ENCODE measurements at regions not wholly inside any gene's neighbourhood (a gene's known extent, or its start where the extent isn't known, plus 50 kb on each side); places are given as distances from the start of the nearest gene placed in this dataset.

DNA sequence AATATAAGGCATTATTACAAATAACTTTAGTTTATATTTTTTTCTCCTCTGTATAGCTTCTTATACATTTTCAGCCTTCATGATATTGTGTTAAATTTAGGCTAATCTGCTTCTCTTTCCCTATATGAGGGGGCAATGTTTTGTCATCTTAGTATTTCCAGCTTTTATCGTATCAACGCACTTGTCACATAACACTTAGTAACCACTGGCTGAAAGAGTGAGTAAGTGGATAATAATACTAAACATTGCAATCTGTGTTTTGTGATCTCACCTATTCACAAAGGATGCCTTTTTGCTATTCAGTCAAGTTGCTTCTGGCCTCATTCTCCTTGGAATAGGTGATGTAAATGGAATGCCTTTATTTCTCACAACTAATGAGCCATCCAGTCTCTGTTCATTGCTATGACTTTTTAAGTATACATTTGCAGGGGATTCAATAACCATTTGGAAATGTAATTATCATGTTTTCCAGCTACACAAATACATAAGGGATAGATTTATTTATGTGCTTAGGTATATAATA lies 260.9 kb downstream of the BMP4 start:
- no peak for DNase-seq (ENCODE audit: low read depth)
- TF ChIP-seq CTCF (conservative IDR thresholded peaks at IDR 0.05; ENCODE audit: low read depth, low read length) = no peak
- no peak overlapping the region for H3K4me3 ChIP-seq (ENCODE audit: low read length)

GRCh38 chr14:53692885-53693284 lies 263.7 kb downstream of the BMP4 start:
- DNase-seq (ENCODE audit: low read depth) = no peak
- H3K4me3 ChIP-seq (ENCODE audit: low read length) = no peak overlapping the region
- no peak for TF ChIP-seq CTCF (conservative IDR thresholded peaks at IDR 0.05; ENCODE audit: low read depth, low read length)

DNA sequence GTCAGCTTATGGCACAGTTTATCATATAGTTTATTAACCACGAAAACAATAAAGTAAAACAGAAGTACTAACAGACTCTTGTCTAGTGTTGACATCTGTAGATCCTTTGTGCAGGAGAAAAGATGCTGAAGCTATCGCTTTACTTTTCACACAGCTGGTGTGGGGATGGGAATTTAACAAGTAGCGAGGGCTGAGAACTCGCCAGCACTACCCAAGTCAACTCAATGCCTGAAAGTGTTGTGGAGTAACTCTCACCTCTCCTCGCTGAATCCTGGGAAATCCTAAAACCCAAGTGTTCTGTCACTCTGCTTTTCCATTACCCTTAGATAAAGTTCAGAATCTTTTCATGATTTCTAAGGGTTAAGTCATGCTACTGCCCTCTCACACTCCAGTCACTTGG lies 264.2 kb downstream of the BMP4 start:
- no peak for TF ChIP-seq CTCF (conservative IDR thresholded peaks at IDR 0.05; ENCODE audit: low read depth, low read length)
- H3K4me3 ChIP-seq (ENCODE audit: low read length) = no peak overlapping the region
- DNase-seq (ENCODE audit: low read depth) = no peak

DNA sequence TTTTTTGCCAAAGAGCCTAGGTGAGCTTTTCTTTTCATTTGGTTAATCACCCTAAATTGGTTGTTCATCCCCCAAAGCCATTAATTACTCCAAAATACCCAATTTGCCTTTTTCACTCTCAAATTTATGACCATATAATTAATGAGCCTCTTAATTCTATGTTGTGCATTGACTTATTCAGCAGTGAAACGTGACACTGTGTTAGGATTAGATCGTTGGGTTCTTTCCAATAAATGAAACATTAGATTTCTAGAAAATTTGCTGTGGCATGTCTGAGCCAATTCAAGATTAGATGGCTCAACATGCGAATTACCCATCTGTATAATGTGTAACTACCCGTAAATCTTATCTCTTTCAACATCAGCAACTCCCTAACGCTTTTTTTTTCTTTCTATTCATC lies 273.4 kb downstream of the BMP4 start:
- no peak overlapping the region for H3K4me3 ChIP-seq (ENCODE audit: low read length)
- DNase-seq (ENCODE audit: low read depth) = no peak
- no peak for TF ChIP-seq CTCF (conservative IDR thresholded peaks at IDR 0.05; ENCODE audit: low read depth, low read length)

DNA sequence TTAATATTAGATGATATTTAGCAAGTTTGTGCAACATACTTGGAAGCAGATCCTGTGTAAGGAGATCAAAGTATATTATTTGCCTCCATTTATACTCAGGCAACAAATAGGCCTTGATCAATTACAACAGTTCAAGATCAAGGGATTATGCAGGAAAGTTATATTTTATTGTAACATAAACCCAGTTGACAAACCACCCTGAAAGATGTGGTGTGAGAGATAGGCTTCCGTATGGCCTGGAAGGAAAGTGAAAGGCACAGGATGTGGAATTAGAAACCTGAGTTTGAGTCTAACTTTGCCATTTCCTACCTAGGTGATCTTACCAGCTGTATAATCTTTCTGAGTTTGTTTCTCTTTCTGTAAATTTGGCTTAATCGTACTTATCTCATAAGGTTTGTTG lies 284.1 kb downstream of the BMP4 start:
- DNase-seq (ENCODE audit: low read depth) = no peak
- TF ChIP-seq CTCF (conservative IDR thresholded peaks at IDR 0.05; ENCODE audit: low read depth, low read length) = no peak

DNA sequence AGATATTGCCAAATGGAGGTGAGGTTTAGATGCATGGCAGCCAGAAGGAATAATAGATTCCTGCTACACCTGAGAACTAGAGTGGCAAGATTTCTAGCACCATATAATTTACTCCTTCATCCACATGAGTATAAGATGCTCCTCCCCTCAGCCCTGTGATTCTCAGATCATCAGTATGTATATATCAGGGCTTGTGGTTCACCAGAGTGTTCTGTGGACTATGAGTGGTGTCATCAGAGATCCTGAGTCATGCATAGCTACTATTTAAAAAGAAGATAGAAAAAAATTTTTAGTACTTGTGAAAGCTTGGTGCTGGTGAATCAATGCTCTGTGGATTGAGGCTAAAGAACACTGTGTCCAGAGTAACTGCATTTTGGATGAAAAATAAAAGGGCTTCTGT lies 285.9 kb downstream of the BMP4 start:
- H3K4me3 ChIP-seq (ENCODE audit: low read length) = no peak overlapping the region
- TF ChIP-seq CTCF (conservative IDR thresholded peaks at IDR 0.05; ENCODE audit: low read depth, low read length) = no peak
- no peak for DNase-seq (ENCODE audit: low read depth)

More for the DNA sequence above, 284.1 kb downstream of the BMP4 start:
- no peak overlapping the region for H3K4me3 ChIP-seq (ENCODE audit: low read length)

DNA sequence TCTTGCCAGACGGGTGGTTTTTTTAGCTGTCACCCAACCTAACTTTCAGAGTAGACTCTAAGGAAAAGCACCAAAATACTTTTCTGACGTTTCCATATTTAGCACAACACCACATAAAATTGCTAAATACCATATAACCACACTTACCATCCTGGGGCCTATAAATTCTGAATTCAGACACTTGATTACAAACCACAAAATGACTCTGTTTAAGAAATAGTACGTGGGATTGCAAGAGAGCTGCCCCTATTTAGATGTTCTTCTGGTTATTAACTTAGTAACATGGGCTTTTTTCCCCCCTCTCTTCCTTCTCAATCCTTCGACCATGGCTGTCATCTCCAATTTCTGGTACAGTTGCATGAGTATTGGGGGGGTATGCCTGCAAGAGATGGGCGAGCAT lies 287.7 kb downstream of the BMP4 start:
- no peak for TF ChIP-seq CTCF (conservative IDR thresholded peaks at IDR 0.05; ENCODE audit: low read depth, low read length)
- no peak overlapping the region for H3K4me3 ChIP-seq (ENCODE audit: low read length)
- DNase-seq (ENCODE audit: low read depth) = no peak
